Smooth muscle cell (in vitro differentiated cells): ENCODE measurements at regions not wholly inside any gene's neighbourhood (a gene's known extent, or its start where the extent isn't known, plus 50 kb on each side); places are given as distances from the start of the nearest gene placed in this dataset.

Source experiments
- DNase-seq: peaks from one replicate; lab custom pipeline; 2025; ENCODE audit not compliant: unreplicated experiment; lab: John Stamatoyannopoulos, UW
- H2AFZ ChIP-seq: fragments of 200-600 bp; sonication (generic); 2 replicates; pipeline ENCODE4 v1.6.0; 2016; ENCODE audit warnings: antibody characterized with exemption, low read depth, mild to moderate bottlenecking
- H3F3A ChIP-seq: fragments of 200-600 bp; sonication (generic); 2 replicates; pipeline ENCODE4 v1.6.0; 2017; ENCODE audit warnings: antibody characterized with exemption, low read depth
- H3K27ac ChIP-seq: fragments of 200-600 bp; sonication (generic); 2 replicates; pipeline ENCODE4 v1.5.1; 2016; ENCODE audit warnings: low read depth, mild to moderate bottlenecking
- H3K27me3 ChIP-seq: fragments of 200-600 bp; sonication (generic); 2 replicates; pipeline ENCODE4 v1.6.1; 2016; ENCODE audit warnings: low read depth, mild to moderate bottlenecking
- H3K36me3 ChIP-seq: fragments of 200-600 bp; sonication (generic); 2 replicates; pipeline ENCODE4 v1.5.1; 2016; ENCODE audit warnings: low read depth
- H3K4me1 ChIP-seq: fragments of 200-600 bp; sonication (generic); 2 replicates; pipeline ENCODE4 v1.5.1; 2016; ENCODE audit warnings: low read depth
- H3K4me2 ChIP-seq: fragments of 200-600 bp; sonication (generic); 2 replicates; pipeline ENCODE4 v1.6.0; 2016; ENCODE audit warnings: mild to moderate bottlenecking
- H3K4me3 ChIP-seq: fragments of 200-600 bp; sonication (generic); 2 replicates; pipeline ENCODE4 v1.5.1; 2016; ENCODE audit warnings: mild to moderate bottlenecking
- H3K79me2 ChIP-seq: fragments of 200-600 bp; sonication (generic); 2 replicates; pipeline ENCODE4 v1.6.0; 2016; ENCODE audit warnings: low read depth, mild to moderate bottlenecking
- H3K9ac ChIP-seq: fragments of 200-600 bp; sonication (generic); 2 replicates; pipeline ENCODE4 v1.6.0; 2016; ENCODE audit warnings: low read depth
- H3K9me3 ChIP-seq: fragments of 200-600 bp; sonication (generic); replicated peaks from 2 replicates; pipeline ENCODE4 v1.5.1; 2016; ENCODE audit warnings: low read depth
- H4K20me1 ChIP-seq: fragments of 200-600 bp; sonication (generic); 2 replicates; pipeline ENCODE4 v1.6.0; 2016; ENCODE audit warnings: low read depth
- WGBS: methylation state at CpG from one replicate; pipeline ENCODE4 v1.1.7; 2016; ENCODE audit warnings: low lambda C conversion rate; 5-methylcytosine and 5-hydroxymethylcytosine counted together
- TF ChIP-seq, protein P1 (sequence below): fragments of 200-600 bp; sonication (generic); IDR thresholded peaks from 2 replicates; pipeline ENCODE4 v1.5.1; 2017; ENCODE audit warnings: borderline replicate concordance, mild to moderate bottlenecking, antibody characterized with exemption; ENCODE audit not compliant: insufficient read depth, poor library complexity, severe bottlenecking

DNA sequence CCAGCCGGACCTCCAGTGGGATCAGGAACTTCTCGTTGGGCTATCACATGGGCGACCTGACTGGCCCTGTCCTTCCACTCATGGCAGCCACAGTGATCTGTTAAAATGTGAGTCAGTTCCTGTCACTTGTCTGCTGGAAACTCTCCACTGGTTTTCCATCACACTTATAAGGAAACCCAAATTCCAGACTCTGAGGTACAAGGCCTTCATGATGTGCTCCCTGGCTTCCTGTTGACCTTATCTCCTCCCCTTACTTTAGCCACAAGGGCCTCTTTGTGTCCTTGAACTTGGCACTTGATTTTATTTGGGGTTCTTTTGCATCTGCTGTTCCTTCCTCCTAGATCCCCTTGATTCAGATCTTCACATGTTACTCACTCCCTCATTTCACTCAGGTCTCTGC is 96.8 kb downstream of the TENT5C start:
- Histone ChIP-seq H2AFZ (no peak overlapping the region), H3K27me3 (no peaks in the 10 kb centered on the region), H3K36me3 (no peaks in the 10 kb centered on the region), H4K20me1 (no peaks in the 10 kb centered on the region), H3K27ac (no peak overlapping the region), H3K4me3 (no peak overlapping the region), H3K4me2 (no peak overlapping the region), H3F3A (peaks cover 15% of the 10 kb centered on the region), H3K9ac (no peak overlapping the region), H3K79me2 (no peaks in the 10 kb centered on the region), H3K9me3 (no peaks in the 10 kb centered on the region), H3K4me1 (no peaks in the 10 kb centered on the region)
- DNase-seq: no peak
- TF ChIP-seq, protein P1, sequence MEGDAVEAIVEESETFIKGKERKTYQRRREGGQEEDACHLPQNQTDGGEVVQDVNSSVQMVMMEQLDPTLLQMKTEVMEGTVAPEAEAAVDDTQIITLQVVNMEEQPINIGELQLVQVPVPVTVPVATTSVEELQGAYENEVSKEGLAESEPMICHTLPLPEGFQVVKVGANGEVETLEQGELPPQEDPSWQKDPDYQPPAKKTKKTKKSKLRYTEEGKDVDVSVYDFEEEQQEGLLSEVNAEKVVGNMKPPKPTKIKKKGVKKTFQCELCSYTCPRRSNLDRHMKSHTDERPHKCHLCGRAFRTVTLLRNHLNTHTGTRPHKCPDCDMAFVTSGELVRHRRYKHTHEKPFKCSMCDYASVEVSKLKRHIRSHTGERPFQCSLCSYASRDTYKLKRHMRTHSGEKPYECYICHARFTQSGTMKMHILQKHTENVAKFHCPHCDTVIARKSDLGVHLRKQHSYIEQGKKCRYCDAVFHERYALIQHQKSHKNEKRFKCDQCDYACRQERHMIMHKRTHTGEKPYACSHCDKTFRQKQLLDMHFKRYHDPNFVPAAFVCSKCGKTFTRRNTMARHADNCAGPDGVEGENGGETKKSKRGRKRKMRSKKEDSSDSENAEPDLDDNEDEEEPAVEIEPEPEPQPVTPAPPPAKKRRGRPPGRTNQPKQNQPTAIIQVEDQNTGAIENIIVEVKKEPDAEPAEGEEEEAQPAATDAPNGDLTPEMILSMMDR: no peak
- WGBS: 66% methylated on average over 3 of the region's 3 CpGs

DNA sequence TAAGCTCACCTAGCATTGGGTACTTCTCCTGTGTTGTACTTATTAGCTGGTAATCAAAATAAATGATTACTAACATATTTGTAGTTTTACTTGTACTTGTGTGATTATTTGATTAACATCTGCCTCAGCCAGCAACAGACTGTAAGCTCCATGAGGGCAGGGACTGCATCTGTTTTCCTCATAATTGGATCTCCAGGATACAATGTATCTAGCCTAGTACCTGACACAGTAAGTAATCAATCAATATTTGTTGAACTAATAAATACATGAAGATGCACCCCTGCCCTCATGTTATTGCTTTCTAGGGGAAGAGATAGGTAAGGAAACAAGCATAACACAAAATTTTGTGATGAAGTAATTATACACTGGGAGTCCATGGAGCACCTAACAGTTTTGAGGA is 101.5 kb downstream of the TENT5C start:
- Histone ChIP-seq H3K36me3 (no peaks in the 10 kb centered on the region), H3K4me3 (no peak overlapping the region), H3K27ac (no peak overlapping the region), H2AFZ (no peak overlapping the region), H3K27me3 (no peaks in the 10 kb centered on the region), H3F3A (no peaks in the 10 kb centered on the region), H3K4me2 (no peak overlapping the region), H4K20me1 (no peaks in the 10 kb centered on the region), H3K9ac (no peak overlapping the region), H3K79me2 (no peaks in the 10 kb centered on the region), H3K9me3 (no peaks in the 10 kb centered on the region), H3K4me1 (no peaks in the 10 kb centered on the region)
- no peak for DNase-seq
- TF ChIP-seq, protein P1: no peak

GRCh38 chr1:117708323-117709248 is 102.7 kb downstream of the TENT5C start:
- no peaks in the 10 kb centered on the region for H3K79me2 ChIP-seq
- WGBS: 90% methylated on average over 15 of the region's 15 CpGs

More at GRCh38 chr1:117708323-117709248, 102.7 kb downstream of the TENT5C start:
- H3F3A ChIP-seq: no peaks in the 10 kb centered on the region
- no peaks in the 10 kb centered on the region for H3K9me3 ChIP-seq
- H3K9ac ChIP-seq: no peak overlapping the region
- TF ChIP-seq, protein P1: no peak
- H2AFZ ChIP-seq: no peak overlapping the region
- no peak overlapping the region for H3K4me2 ChIP-seq
- no peaks in the 10 kb centered on the region for H3K27me3 ChIP-seq
- no peak overlapping the region for H3K4me3 ChIP-seq
- H4K20me1 ChIP-seq: no peaks in the 10 kb centered on the region
- no peaks in the 10 kb centered on the region for H3K36me3 ChIP-seq
- no peak overlapping the region for H3K27ac ChIP-seq
- DNase-seq: no peak
- no peaks in the 10 kb centered on the region for H3K4me1 ChIP-seq
